ENCODE measurements at regions not wholly inside any gene's neighbourhood (a gene's known extent, or its start where the extent isn't known, plus 50 kb on each side); places are given as distances from the start of the nearest gene placed in this dataset.

- DNase-seq (ENCODE audit: low spot score): no peak
Observed at GRCh38 chr2:217438136-217438535, 564.7 kb downstream of the TNS1 start.

GRCh38 chr2:217437290-217437870 lies 565.4 kb downstream of the TNS1 start:
- no peak for DNase-seq (ENCODE audit: low spot score)

GRCh38 chr2:217436386-217436785 lies 566.4 kb downstream of the TNS1 start:
- no peak for DNase-seq (ENCODE audit: low spot score)

- DNase-seq (ENCODE audit: low spot score): peak; percentile 73
Observed at GRCh38 chr2:217434180-217434975, 568.4 kb downstream of the TNS1 start.

- no peak for DNase-seq (ENCODE audit: low spot score)
Observed at GRCh38 chr2:217433522-217433921, 569.3 kb downstream of the TNS1 start.

- DNase-seq (ENCODE audit: low spot score): no peak
Observed at GRCh38 chr2:217431577-217432269, 571.1 kb downstream of the TNS1 start.

GRCh38 chr2:217430916-217431576 lies 571.2 kb upstream of the TNP1 start:
- no peak for DNase-seq (ENCODE audit: low spot score)

- DNase-seq (ENCODE audit: low spot score): no peak
Observed at GRCh38 chr2:217429981-217430500, 570.2 kb upstream of the TNP1 start.

GRCh38 chr2:217421834-217422233 lies 562.0 kb upstream of the TNP1 start:
- no peak for DNase-seq (ENCODE audit: low spot score)

- DNase-seq (ENCODE audit: low spot score): no peak
Observed at GRCh38 chr2:217420854-217421253, 561.0 kb upstream of the TNP1 start.

GRCh38 chr2:217419055-217419671 lies 559.3 kb upstream of the TNP1 start:
- DNase-seq (ENCODE audit: low spot score): no peak

GRCh38 chr2:217418544-217418943 lies 558.7 kb upstream of the TNP1 start:
- no peak for DNase-seq (ENCODE audit: low spot score)

GRCh38 chr2:217418090-217418489 lies 558.2 kb upstream of the TNP1 start:
- no peak for DNase-seq (ENCODE audit: low spot score)

- DNase-seq (ENCODE audit: low spot score): no peak
Observed at GRCh38 chr2:217417536-217417935, 557.7 kb upstream of the TNP1 start.

- DNase-seq (ENCODE audit: low spot score): no peak
Observed at GRCh38 chr2:217415316-217415715, 555.5 kb upstream of the TNP1 start.

GRCh38 chr2:217414429-217414828 lies 554.6 kb upstream of the TNP1 start:
- no peak for DNase-seq (ENCODE audit: low spot score)

- DNase-seq (ENCODE audit: low spot score): no peak
Observed at GRCh38 chr2:217413193-217413592, 553.3 kb upstream of the TNP1 start.

- no peak for DNase-seq (ENCODE audit: low spot score)
Observed at GRCh38 chr2:217412721-217413120, 552.9 kb upstream of the TNP1 start.

- DNase-seq (ENCODE audit: low spot score): no peak
Observed at GRCh38 chr2:217412277-217412676, 552.4 kb upstream of the TNP1 start.

GRCh38 chr2:217410681-217410960 lies 550.8 kb upstream of the TNP1 start:
- DNase-seq (ENCODE audit: low spot score): no peak

- DNase-seq (ENCODE audit: low spot score): no peak
Observed at GRCh38 chr2:217409949-217410680, 550.3 kb upstream of the TNP1 start.

- no peak for DNase-seq (ENCODE audit: low spot score)
Observed at GRCh38 chr2:217407362-217407761, 547.5 kb upstream of the TNP1 start.

Data from SW480 (cell line).